GM12873 (cell line): ENCODE measurements at regions not wholly inside any gene's neighbourhood (a gene's known extent, or its start where the extent isn't known, plus 50 kb on each side); places are given as distances from the start of the nearest gene placed in this dataset.

Experiments used
- TF ChIP-seq, protein P1 (sequence below): IDR thresholded peaks from 2 replicates; pipeline ENCODE4 v1.5.1; 2012; ENCODE audit warnings: low read depth, mild to moderate bottlenecking, moderate library complexity, low read length, control low read depth; ENCODE audit not compliant: insufficient read depth; ENCODE audit errors: missing control alignments

DNA sequence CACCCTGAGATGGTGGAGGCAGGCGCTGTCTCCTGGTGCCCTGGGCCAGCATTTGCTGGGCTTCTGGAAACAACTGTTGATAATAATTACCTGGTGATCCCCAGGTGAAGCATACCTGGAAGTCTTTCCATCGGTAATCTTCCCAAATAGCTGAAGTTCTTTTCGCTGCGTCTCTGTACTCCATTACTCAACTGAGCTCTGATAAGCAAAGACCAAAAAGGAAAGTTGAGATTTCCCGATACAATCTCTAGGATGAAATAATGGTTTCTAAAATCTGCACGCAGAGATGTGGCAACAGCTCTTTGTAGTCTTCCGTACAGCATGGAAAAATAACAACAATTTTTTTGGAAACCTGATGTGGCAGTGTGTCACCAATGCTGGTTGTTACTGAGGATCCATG lies 226.5 kb downstream of the GATA3 start:
- TF ChIP-seq, protein P1, sequence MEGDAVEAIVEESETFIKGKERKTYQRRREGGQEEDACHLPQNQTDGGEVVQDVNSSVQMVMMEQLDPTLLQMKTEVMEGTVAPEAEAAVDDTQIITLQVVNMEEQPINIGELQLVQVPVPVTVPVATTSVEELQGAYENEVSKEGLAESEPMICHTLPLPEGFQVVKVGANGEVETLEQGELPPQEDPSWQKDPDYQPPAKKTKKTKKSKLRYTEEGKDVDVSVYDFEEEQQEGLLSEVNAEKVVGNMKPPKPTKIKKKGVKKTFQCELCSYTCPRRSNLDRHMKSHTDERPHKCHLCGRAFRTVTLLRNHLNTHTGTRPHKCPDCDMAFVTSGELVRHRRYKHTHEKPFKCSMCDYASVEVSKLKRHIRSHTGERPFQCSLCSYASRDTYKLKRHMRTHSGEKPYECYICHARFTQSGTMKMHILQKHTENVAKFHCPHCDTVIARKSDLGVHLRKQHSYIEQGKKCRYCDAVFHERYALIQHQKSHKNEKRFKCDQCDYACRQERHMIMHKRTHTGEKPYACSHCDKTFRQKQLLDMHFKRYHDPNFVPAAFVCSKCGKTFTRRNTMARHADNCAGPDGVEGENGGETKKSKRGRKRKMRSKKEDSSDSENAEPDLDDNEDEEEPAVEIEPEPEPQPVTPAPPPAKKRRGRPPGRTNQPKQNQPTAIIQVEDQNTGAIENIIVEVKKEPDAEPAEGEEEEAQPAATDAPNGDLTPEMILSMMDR = no peak

DNA sequence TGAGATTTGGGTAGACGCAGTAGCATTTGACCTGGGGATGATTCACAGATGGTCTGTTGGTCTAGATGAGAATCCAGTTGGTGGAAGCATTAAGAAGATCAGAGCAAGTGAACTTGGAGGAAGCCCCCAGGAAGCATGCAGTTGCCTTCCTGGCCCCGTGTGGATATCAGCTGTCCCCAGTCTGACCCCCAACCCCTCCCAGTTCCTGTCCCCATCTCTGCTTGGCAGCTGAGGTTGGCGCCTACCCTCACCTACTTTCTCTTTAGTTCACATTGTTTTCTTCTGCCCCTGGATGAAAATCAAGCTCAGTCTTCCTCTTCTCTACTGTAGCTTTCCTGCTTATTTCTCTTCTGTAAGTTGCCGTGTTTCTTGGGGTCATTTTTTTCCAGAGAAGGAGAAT lies 227.9 kb downstream of the GATA3 start:
- TF ChIP-seq, protein P1 = no peak

DNA sequence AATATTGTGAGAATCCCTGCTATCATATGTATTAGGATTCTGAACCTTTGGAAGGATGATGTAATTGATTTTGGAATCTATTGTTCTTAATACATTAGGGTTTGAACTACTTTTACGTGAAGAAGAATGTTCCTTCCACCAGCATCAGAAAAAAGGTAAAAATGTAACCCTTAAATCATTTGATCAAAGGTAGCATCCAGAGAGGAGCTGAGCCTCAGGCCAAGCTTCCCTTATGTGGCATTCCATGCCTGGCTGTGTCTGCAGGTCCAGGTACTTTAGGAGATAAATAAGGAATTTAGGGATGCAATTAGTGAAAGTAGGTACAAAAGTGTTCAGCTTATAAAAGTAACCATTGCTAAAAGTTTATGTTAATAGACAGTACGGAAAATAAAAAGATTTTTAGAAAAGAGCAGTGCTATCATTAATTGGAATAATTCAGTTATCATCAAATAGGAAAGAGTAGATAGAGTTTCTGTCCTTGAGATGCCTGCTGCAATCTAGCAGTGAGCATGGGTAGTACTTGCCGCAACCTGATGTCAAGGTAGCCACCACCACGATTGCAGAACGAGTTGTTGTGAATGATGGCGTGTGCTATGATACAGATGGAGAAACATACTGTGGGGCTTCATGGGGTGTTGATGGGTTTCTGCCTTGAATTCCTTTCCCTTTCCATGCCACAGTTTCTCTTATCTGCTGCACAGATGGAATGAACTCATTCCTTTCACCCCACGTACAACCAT lies 228.8 kb downstream of the GATA3 start:
- TF ChIP-seq, protein P1 = no peak

DNA sequence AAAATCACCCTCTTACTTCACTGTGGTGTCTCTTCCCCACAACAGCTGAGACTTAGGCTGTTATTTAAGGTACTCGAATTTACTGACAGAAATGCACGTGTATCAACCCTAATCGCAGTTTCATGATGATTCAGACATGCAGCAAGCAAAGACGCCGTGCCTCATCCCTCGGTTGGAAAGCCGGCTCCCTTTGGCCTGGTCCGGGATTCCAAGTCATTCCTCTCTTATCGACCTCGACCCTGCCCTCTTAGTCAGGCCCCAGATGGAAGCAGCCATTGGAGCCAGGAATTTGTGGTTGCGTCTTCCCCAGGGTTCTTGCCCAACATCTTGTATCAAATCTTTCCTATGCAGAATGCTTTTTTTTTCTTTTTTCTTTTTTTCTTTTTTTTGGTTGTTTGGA lies 229.5 kb downstream of the GATA3 start:
- TF ChIP-seq, protein P1 = no peak

DNA sequence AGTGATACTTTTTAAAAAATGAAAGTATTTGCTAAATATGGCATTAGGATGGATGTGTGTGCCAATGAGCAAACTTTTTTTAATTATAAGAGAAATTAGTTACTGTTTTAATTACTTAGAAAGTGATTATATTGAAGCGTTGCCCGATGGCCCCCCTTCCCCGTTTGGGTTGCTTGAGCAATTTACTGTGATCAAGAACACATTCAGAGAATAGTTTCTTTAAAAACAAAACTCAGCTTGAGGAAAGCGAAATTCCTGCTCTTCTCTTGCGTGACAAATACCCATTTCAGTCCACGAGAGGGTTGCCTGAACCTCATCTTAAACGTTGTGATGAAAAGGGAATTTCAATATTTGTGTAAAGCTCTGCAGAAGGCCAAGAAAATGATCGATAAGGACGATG lies 234.1 kb downstream of the GATA3 start:
- TF ChIP-seq, protein P1 = no peak

DNA sequence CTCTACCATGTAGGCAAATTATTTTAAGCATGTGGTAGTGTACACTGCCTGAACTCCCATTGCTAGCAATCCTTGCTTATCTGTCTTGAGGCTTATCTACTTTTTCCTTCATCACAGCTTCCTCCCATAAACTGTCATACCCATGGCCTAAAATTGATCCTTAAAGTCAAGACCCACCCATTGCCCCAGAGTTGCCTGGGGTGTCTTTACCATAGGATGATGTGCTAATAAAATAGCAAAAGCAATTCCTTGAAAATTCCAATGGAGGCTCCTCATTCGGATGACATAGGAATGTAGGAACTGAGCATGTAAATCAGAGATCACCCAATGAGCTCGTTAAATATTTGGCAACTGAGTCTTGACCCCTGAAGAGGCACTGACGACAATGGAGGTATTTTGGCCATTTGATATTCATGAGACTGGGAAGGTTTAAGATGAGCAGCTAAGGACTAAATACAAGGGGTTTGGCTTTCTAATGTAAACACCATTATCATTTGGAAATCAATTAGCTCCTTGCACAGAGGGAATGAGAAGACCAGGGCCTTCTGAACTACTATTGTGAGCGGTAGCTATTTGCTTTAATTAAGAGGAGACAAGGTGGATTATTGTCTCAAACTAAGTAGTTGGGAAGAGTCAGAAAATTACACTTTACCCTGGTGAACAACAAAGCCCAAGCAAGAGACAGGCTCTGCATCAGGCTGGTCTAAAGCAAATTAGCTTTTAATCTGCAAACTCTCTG lies 234.9 kb downstream of the GATA3 start:
- TF ChIP-seq, protein P1 = no peak

DNA sequence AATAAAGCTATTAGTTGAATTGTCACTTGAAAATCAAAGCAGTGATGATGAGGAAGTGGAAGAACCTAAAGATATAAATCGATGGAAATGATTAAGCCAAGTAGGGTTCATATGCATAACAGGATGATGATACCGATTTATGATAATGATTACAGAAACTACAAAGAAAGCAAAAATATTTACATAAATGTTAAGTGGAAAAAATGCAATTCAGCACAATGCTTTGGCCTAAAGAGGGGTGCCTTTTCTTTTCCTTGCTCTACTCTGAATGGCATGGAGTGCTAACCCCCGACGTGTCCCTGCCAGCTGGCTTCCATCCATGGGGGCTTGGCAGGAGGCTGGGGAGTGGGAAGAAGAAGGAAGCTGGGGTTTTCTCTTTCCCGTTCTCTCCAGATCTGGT lies 240.3 kb downstream of the GATA3 start:
- TF ChIP-seq, protein P1 = no peak
